NCI-H1436 treated with DMSO at 0.1 percent for 48 hours (cell line): ENCODE measurements at regions not wholly inside any gene's neighbourhood (a gene's known extent, or its start where the extent isn't known, plus 50 kb on each side); places are given as distances from the start of the nearest gene placed in this dataset.
A peak's percentile ranks its signal among the peaks of the same experiment; 100 is the strongest.

Source experiments
- DNase-seq: peaks from one replicate; lab custom pipeline; 2025; lab: John Stamatoyannopoulos, UW

- no peak for DNase-seq
Measured at GRCh38 chr2:2926009-2926857, 451.4 kb downstream of the EIPR1 start.

GRCh38 chr2:2922156-2922555, 455.5 kb downstream of the EIPR1 start:
- no peak for DNase-seq

- no peak for DNase-seq
Measured at GRCh38 chr2:2921011-2921720, 456.5 kb downstream of the EIPR1 start.

GRCh38 chr2:2919574-2920365, 457.8 kb downstream of the EIPR1 start:
- DNase-seq = no peak

- DNase-seq = no peak
Measured at GRCh38 chr2:2919026-2919425, 458.6 kb downstream of the EIPR1 start.

GRCh38 chr2:2916621-2917020, 461.0 kb downstream of the EIPR1 start:
- DNase-seq = no peak

- DNase-seq = no peak
Measured at GRCh38 chr2:2914252-2914651, 463.4 kb downstream of the EIPR1 start.

- no peak for DNase-seq
Measured at GRCh38 chr2:2913601-2914120, 464.0 kb downstream of the EIPR1 start.

GRCh38 chr2:2912731-2913130, 464.9 kb downstream of the EIPR1 start:
- no peak for DNase-seq

GRCh38 chr2:2912293-2912692, 465.3 kb downstream of the EIPR1 start:
- no peak for DNase-seq

- DNase-seq = no peak
Measured at GRCh38 chr2:2910259-2910658, 467.4 kb downstream of the EIPR1 start.

- no peak for DNase-seq
Measured at GRCh38 chr2:2909086-2910035, 468.3 kb downstream of the EIPR1 start.

GRCh38 chr2:2906091-2906490, 471.5 kb downstream of the EIPR1 start:
- DNase-seq = no peak

GRCh38 chr2:2904721-2905350, 472.8 kb downstream of the EIPR1 start:
- no peak for DNase-seq

GRCh38 chr2:2902547-2903281, 474.9 kb downstream of the EIPR1 start:
- no peak for DNase-seq

- DNase-seq = peak; percentile 13
Measured at GRCh38 chr2:2901384-2902345, 476.0 kb downstream of the EIPR1 start.

GRCh38 chr2:2899826-2900225, 477.8 kb downstream of the EIPR1 start:
- DNase-seq = no peak

- DNase-seq = no peak
Measured at GRCh38 chr2:2898744-2899143, 478.9 kb downstream of the EIPR1 start.

GRCh38 chr2:2896643-2897042, 481.0 kb downstream of the EIPR1 start:
- DNase-seq = no peak
